Activated B cell treated with CpG ODN at 0.5 μM for 24 hours (primary cell): ENCODE measurements at regions not wholly inside any gene's neighbourhood (a gene's known extent, or its start where the extent isn't known, plus 50 kb on each side); places are given as distances from the start of the nearest gene placed in this dataset.

Source experiments
- ATAC-seq: fragments of 200-7000 bp; cut with Tn5 transposase; one replicate; pipeline ENCODE4 v1.10.0; 2021; ENCODE audit warnings: low read depth, mild to moderate bottlenecking, moderate library complexity
- CTCF ChIA-PET: fragments of 350-600 bp; sonication (Branson Sonifier 250); formaldehyde crosslinking; loops from one replicate; lab custom pipeline; 2021; ENCODE audit warnings: antibody characterized with exemption; lab: Charles Lee
- POLR2A ChIA-PET: fragments of 350-600 bp; sonication (Branson Sonifier 250); formaldehyde crosslinking; loops from one replicate; lab custom pipeline; 2021; ENCODE audit warnings: antibody characterized with exemption; lab: Charles Lee
- DNase-seq: peaks from one replicate; pipeline ENCODE4 v3.0.0; 2022
- H3K27ac Mint-ChIP-seq: one replicate; pipeline ENCODE4 v1.8.0; 2020; ENCODE audit warnings: mixed read lengths
- H3K27me3 Mint-ChIP-seq: one replicate; pipeline ENCODE4 v1.8.0; 2021; ENCODE audit warnings: mixed read lengths
- H3K36me3 Mint-ChIP-seq: one replicate; pipeline ENCODE4 v1.8.0; 2021; ENCODE audit warnings: low read depth, mixed read lengths
- H3K4me1 Mint-ChIP-seq: one replicate; pipeline ENCODE4 v1.8.0; 2021; ENCODE audit warnings: mixed read lengths
- H3K4me3 Mint-ChIP-seq: one replicate; pipeline ENCODE4 v1.8.0; 2020; ENCODE audit warnings: mild to moderate bottlenecking, mixed read lengths
- H3K9me3 Mint-ChIP-seq: one replicate; pipeline ENCODE4 v1.8.0; 2020; ENCODE audit warnings: mixed read lengths
- intact Hi-C: fragments of 100-400 bp; cut with micrococcal nuclease; formaldehyde crosslinking; loops from one replicate; pipeline ENCODE4 v1.15.1; 2024
- TF ChIP-seq, protein P1 (sequence below): fragments of 200-600 bp; IDR thresholded peaks from one replicate; pipeline ENCODE4 v1.8.0; 2022; ENCODE audit warnings: antibody characterized with exemption, mild to moderate bottlenecking

DNA sequence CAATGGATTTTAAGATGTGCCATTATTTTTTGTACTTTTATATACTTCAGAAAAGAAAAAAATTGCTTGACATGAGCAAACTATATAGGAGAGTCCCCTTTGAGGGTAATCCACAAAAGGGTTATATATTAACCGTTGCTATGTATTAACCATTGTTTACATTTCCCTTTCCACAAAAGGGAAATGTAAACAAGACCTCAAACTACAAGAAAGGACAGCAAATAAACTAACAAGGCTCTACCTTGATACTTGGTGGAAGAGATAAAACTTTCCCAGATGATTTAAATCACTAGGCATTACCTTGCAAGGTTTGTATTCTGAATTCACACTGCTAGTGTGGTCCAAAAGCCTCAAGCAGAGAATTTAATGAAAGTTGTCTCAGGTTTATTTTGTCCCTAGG is 616.3 kb upstream of the BCHE start:
- H3K4me3 Mint-ChIP-seq: no peak overlapping the region
- intact Hi-C loops: no loop called here
- H3K9me3 Mint-ChIP-seq: no peaks in the 10 kb centered on the region
- H3K27ac Mint-ChIP-seq: no peak overlapping the region
- DNase-seq: no peak
- no peak for ATAC-seq
- ChIA-PET CTCF (no interaction called here), POLR2A (no interaction called here)
- H3K36me3 Mint-ChIP-seq: no peaks in the 10 kb centered on the region
- TF ChIP-seq, protein P1, sequence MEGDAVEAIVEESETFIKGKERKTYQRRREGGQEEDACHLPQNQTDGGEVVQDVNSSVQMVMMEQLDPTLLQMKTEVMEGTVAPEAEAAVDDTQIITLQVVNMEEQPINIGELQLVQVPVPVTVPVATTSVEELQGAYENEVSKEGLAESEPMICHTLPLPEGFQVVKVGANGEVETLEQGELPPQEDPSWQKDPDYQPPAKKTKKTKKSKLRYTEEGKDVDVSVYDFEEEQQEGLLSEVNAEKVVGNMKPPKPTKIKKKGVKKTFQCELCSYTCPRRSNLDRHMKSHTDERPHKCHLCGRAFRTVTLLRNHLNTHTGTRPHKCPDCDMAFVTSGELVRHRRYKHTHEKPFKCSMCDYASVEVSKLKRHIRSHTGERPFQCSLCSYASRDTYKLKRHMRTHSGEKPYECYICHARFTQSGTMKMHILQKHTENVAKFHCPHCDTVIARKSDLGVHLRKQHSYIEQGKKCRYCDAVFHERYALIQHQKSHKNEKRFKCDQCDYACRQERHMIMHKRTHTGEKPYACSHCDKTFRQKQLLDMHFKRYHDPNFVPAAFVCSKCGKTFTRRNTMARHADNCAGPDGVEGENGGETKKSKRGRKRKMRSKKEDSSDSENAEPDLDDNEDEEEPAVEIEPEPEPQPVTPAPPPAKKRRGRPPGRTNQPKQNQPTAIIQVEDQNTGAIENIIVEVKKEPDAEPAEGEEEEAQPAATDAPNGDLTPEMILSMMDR: no peak
- H3K4me1 Mint-ChIP-seq: no peaks in the 10 kb centered on the region
- no peaks in the 10 kb centered on the region for H3K27me3 Mint-ChIP-seq

DNA sequence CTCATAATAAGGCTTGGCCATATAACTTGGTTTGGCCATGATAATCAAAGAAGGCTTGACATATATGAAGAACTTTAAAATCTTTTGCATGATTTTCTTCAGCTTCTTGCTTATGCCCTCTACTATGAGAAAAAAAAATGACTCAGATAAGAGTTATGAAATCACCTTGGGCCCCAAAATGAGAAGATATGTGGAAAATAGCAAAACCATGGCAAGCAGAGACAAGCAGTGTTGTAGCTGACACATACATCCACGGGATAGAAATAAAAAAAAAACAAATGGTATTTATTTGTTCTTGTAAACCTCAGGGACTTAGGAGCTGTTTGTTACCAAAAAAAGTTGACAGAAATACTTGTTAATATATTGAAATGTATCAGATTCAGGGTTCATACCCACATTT is 614.8 kb upstream of the BCHE start:
- TF ChIP-seq, protein P1: no peak
- no peak overlapping the region for H3K27ac Mint-ChIP-seq
- H3K4me3 Mint-ChIP-seq: no peak overlapping the region
- no peaks in the 10 kb centered on the region for H3K27me3 Mint-ChIP-seq
- POLR2A ChIA-PET: no interaction called here
- ATAC-seq (no peak), DNase-seq (no peak)
- CTCF ChIA-PET: no interaction called here
- H3K4me1 Mint-ChIP-seq: no peaks in the 10 kb centered on the region
- intact Hi-C loops: no loop called here
- no peaks in the 10 kb centered on the region for H3K36me3 Mint-ChIP-seq
- H3K9me3 Mint-ChIP-seq: no peaks in the 10 kb centered on the region

- intact Hi-C loops: no loop called here
- no peak overlapping the region for H3K4me3 Mint-ChIP-seq
- no peak overlapping the region for H3K27ac Mint-ChIP-seq
- ATAC-seq (no peak), DNase-seq (no peak)
- H3K27me3 Mint-ChIP-seq: no peaks in the 10 kb centered on the region
- TF ChIP-seq, protein P1: no peak
- H3K9me3 Mint-ChIP-seq: peaks cover 3% of the 10 kb centered on the region
- no peaks in the 10 kb centered on the region for H3K4me1 Mint-ChIP-seq
- POLR2A ChIA-PET: no interaction called here
- CTCF ChIA-PET: no interaction called here
- no peaks in the 10 kb centered on the region for H3K36me3 Mint-ChIP-seq
These were observed 610.3 kb upstream of the BCHE start for GRCh38 chr3:166447513-166447912.

DNA sequence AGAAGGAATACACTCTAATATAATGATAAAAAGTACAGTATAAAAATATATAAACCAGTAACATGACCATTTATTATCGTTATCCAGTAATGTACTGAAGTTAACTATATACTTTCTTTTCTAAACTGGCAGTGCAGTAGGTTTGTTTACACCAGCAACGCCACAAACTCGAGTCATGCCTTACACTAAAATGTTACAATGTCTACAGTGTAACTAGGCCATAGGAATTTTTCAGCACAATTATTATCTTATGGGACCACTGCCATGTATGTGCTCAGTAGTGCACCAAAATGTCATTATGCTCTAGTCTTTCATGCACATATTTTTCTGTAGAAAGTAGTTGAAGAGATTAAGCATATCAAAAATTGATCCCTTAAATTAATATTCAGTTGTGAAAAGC is 609.8 kb upstream of the BCHE start:
- H3K9me3 Mint-ChIP-seq: peaks cover 3% of the 10 kb centered on the region

DNA sequence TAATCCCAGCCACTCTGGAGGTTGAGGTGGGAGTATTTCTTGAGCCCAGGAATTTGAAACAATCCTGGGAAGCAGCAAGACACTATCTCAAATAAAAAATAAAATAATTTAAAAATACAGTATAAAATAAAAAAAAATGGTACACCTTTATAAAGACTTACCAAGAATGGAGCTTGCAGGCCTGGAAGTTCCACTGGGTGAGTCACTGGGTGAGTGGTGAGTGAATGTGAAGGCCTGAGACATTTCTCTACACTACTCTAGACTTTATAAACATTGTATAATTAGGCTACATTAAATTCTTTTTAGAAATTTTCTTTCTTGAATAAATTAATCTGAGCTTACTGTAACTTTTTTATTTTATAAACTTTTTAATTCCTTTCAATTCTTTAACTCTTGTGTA is 609.1 kb upstream of the BCHE start:
- H3K9me3 Mint-ChIP-seq: peaks cover 3% of the 10 kb centered on the region
- POLR2A ChIA-PET: no interaction called here
- CTCF ChIA-PET: no interaction called here
- intact Hi-C loops: no loop called here
- H3K27ac Mint-ChIP-seq: no peak overlapping the region
- H3K27me3 Mint-ChIP-seq: no peaks in the 10 kb centered on the region
- no peaks in the 10 kb centered on the region for H3K4me1 Mint-ChIP-seq
- H3K4me3 Mint-ChIP-seq: no peak overlapping the region
- H3K36me3 Mint-ChIP-seq: no peaks in the 10 kb centered on the region
- DNase-seq (no peak), ATAC-seq (no peak)
- TF ChIP-seq, protein P1: no peak

More for the DNA sequence above, 609.8 kb upstream of the BCHE start:
- Mint-ChIP-seq H3K36me3 (no peaks in the 10 kb centered on the region), H3K27me3 (no peaks in the 10 kb centered on the region), H3K27ac (no peak overlapping the region), H3K4me1 (no peaks in the 10 kb centered on the region), H3K4me3 (no peak overlapping the region)
- CTCF ChIA-PET: no interaction called here
- intact Hi-C loops: no loop called here
- TF ChIP-seq, protein P1: no peak
- ATAC-seq (no peak), DNase-seq (no peak)
- POLR2A ChIA-PET: no interaction called here
